Gastrocnemius medialis (tissue), 4 donors: ENCODE measurements at regions not wholly inside any gene's neighbourhood (a gene's known extent, or its start where the extent isn't known, plus 50 kb on each side); places are given as distances from the start of the nearest gene placed in this dataset.

Experiments
- CTCF ChIP-seq, 5 experiments: fragments of 450-650 bp in 3 of 5; fragments of 200-600 bp in 2 of 5; sonication (generic) in 2 of 5; IDR thresholded peaks in 4 of 5; conservative IDR thresholded peaks in 1 of 5; 1 replicate in 4 of 5; 2 replicates in 1 of 5; pipeline ENCODE4 v1.5.1; 2016 to 2019; ENCODE audit warnings: antibody characterized with exemption in 5 of 5, mild to moderate bottlenecking in 3 of 5, moderate library complexity in 3 of 5
- POLR2A ChIP-seq, 2 donors: fragments of 450-650 bp; IDR thresholded peaks; one replicate each; pipeline ENCODE4 v1.6.1; 2017; ENCODE audit warnings: antibody characterized with exemption in 2 of 2, mild to moderate bottlenecking in 2 of 2, moderate library complexity in 2 of 2

DNA sequence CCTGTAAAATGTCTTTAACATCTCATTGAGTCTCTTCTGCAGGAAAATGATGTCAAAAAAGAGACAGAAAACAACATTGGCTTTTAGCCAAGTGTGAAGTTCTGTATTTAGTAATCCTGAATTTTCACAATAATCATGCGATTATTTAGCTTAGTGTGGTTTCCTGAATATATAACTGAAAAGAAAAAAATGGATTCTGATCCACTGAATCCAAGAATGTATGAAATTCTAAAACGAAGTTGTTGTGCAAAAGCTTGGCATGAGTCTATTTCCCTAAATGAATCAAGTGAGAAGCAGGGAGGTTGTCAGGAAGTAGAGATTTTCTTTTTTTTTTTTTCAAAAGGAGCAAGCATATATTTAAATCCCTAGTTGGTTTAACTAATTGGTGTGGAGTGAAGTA lies 145.9 kb upstream of the CDH6 start:
- TF ChIP-seq CTCF (IDR thresholded peaks at IDR 0.05 in 4 of 5, conservative IDR thresholded peaks at IDR 0.05 in 1 of 5) (no peak), POLR2A (IDR thresholded peaks at IDR 0.05) (no peak)
